DMS153 treated with DMSO at 0.1 percent for 48 hours (cell line): ENCODE measurements at regions not wholly inside any gene's neighbourhood (a gene's known extent, or its start where the extent isn't known, plus 50 kb on each side); places are given as distances from the start of the nearest gene placed in this dataset.
"Not testable (repeated sequence)": the region's sequence is repeated elsewhere in the genome, so short reads cannot be mapped to it uniquely, and the experiment has no call there.

Experiments
- DNase-seq: peaks from one replicate; lab custom pipeline; 2025; ENCODE audit not compliant: unreplicated experiment; lab: John Stamatoyannopoulos, UW

DNA sequence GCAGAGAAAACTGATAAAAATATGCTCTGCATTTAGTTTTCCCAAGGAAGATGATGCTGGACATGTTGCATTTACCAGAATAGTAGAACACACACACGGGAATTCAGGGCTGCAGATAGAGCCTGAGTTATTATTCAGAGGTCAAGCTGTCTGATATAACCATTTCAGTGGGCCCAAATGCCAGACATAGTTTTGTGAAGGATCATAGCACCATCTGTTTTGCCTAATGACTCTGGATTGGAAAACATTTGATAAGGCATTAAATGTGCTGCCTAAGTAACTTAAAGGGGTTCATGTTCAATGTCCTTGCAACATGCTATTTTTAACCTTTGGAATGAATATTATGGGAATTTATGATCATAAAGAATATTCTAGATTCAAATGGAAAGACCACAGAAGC, 666.2 kb downstream of the PRIM2 start:
- DNase-seq: not testable (repeated sequence)

DNA sequence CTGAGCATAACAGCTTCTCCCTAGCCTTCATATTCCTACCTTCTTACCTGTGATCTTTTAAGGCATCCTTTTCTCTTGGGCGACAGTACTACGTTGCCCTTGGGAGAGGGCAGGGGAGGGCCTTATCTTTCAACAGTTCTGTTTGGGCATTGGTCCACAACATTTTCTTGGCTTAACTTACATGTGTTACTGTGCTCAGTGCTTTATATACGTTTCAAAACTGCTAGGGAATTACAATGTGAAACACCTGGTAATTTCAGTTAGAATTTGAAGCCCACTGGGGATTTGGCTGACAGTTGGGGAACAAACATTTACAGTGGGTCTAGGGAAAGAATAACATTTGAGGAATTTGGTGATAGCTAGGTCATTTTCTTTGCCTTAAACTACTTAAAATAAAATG, 667.1 kb downstream of the PRIM2 start:
- not testable (repeated sequence) for DNase-seq

DNA sequence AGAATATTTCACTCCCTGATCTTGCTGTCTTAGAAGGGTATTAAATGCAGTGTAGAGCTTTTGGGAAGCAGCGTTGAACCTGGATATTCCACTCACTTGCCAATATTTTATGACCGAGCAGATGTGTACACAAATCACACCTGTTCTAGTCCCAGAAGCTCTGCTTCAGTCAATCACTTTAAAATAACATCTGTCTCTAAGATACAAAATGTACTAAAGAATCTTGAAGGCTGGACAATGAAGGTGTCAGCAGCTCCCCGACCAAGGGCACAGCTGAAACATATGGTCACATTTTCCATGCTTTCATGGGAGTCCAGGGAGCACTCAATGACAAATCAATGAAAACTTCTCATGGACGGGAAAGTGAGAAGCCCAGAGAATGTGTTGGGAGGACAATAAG, 668.3 kb downstream of the PRIM2 start:
- peak; percentile 25 for DNase-seq

DNA sequence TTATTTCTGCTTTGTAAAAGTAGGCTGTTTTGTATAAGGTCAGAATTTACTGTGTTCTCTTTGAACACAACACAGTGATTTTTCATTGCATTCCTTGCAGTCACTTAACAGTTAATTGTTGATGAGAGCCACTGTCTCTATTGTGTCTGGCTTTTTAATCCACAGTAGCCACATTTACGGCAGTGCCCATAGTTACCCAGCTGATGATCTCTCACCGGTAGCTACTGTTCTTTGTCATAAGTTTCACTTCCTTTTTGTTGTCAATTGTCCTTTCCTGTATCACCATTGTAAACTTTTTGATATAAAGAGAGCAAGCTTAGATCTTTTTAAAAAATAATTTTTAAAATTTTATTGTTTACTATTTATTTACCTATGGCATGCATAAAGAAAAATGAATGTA, 669.2 kb downstream of the PRIM2 start:
- DNase-seq: not testable (repeated sequence)

DNA sequence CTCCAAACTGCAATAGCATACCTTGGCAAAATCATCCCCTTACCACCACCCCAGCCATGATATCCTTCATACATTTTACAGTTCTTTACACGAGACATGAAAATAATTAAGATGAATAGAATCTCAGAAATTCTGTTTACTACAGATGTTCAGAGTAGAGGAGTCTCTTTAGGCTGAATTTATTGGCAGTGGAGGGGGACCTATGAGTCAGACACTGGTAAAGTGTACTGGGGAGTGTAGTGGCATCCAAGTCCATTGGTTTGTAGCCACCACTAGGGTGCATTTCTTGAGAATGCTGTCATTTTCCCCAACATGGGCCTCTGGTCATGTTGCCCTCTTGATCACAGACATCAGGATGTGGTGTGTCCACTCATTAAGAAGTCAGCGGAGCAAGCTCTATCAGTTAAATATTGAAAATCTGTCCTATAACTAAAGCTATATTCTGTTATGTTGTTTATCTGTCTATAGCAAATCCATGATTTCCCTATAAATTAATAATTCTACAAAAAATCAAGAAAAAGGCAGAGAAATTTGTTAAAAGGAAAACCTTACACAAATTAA, 672.2 kb downstream of the PRIM2 start:
- not testable (repeated sequence) for DNase-seq

DNA sequence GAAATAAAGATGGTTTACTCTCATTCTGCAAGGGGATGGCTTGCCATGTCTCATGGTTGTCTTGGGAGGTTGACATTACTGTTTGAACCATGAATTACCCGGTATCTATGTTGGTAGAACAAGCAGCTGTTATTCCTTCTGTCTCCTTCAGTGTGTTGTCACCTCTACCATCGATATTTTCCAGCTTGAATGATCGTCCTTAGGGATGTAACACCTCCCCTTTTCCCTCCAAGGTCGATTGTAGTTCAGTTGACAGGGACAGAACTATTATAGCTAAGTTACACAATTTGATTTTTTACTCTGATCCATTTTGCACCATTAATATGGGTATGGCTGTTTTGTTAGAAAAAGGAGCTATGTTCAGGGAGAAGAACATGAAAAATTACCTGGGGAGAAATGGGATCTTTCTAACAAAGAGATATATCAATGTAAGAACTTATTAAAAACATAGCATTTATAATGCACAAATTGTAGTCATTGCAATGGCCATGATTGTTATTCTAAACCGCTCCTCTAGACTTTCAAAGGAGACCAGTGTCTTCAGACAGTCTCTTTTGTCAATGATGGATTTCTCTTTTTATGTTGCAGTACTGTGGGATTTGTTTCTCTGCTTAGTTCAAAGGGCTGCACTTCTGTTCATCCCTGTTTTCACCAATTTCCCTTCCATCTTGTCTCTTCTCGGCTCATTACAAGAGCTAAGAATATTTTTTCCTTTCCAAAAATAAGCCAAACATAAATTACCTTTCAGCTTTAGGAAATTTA, 681.6 kb downstream of the PRIM2 start:
- not testable (repeated sequence) for DNase-seq

DNA sequence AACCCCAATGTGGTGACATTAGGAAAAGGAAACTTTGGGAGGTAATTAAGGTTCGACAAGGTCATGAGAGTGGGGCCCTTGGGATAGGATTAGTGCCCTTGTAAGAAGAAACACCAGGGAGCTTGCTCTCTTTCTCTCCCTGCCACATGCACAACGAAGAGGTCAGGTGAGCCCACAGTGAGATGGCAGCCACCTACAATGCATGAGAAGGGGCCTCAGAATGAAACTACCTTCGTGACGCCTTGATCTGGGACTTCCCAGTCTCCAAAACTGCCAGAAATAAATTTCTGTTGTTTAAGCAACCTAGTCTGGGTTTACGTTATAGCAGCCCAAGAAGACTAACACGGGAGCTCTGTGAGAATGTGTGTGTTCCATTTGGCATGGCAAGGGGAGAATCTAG, 682.8 kb downstream of the PRIM2 start:
- DNase-seq: not testable (repeated sequence)

DNA sequence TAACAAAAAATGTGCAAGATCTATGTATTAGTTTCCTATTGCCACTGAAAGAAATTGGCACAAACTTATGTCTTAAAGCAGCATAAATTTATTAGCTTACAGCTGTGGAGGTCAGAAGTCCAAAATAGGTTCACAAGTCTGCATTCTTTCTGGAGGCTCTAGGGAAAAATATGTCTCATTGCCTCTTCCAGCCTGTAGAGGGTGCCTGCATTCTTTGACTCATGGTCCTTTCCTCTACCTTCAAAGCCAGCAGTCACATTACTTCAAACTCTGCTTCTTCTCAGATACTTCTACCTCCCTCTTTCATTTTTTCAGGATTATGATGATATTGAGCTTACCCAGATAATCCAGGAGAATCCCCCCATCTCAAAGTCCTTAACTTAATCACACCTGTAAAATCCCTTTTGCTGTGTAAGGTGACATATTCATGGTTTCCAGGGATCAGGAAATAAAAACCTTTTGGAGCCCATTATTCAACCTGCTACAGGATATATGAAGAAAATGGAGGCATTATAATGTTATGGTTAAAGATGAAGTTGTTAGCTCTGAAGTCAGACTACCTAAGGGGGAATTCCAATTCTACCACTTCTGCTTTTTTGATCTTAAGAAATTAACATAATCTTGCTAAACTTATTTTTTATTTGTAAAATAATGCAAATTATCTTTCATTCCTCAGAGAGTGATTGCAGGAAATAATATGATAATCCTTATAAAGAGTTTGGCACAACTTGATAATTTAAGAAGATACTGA, 686.2 kb downstream of the PRIM2 start:
- DNase-seq: not testable (repeated sequence)

DNA sequence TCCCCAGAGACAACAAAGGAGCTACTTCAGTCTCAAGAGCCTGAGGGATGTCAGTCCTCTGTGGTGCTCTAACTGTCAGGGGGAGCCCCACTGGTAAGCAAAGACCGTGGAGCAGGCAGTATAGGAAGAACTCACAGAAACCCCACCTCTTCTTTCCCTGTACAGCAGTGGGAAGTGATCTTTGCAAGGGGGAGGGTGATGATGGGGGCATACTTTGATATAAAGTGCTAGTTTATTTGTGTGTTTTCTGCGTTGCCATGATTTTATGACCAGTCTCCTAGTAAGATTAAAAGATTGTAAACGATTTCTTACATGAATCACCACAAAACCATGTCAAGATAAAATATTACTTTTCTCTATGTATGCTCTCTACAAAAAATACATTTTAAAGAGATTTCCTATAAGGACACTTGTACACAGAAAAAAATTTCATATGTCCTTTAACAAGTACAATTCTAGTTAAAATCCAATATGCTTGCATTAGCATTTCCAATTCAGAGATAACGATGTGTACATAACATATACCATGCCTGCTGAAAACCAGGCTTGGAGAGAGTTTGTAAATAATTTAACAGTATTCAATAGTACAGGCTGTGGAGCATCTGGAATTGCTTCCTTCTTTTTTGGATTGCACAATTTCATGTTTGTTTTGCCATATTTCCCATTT, 690.0 kb downstream of the PRIM2 start:
- not testable (repeated sequence) for DNase-seq

DNA sequence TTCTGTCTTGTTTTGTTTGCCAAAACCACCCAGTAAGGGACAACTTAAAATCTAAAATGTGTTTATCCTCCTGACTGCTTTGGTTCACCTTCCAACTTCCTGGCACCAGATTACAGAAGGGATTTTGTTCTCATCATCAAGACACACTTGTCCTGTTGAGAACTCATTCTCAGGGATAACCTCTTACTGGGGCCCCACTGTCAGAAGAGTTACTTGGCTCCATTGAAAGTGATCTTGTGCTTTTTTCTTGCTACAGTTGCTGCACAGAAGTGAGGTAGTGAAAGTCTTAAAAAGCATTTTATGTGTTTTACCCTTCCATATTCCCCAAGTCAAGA, 690.5 kb downstream of the PRIM2 start:
- not testable (repeated sequence) for DNase-seq

DNA sequence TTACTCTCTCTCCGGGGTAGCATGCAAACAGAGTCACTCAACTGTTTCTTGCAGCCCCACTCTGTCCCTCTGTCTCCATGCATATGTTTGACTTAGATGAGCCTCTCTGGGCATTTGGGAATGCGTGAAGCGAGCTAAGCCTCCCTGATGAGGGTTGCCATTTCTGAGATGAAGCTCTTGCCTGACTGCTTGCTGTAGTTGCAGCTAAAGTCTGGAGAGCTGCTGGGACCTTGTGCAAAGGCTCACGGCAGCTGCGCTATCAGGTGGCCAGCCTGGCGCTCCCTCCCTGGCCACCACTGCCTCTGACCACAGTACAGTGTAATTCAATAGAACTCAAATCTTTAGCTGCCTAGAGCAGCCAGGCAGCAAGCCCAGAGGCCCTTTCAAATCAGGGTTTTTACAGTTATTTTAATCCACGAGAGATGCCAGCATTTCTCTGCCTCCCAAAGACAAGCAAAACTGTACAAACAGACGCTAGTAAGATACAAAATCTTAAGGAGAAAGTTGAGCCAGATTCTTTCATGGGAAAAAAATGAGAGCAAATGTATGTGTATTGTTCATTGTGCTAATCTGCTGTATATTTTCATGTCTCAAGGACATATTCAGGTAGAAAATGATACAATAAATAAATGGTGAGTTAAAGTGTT, 694.6 kb downstream of the PRIM2 start:
- not testable (repeated sequence) for DNase-seq

DNA sequence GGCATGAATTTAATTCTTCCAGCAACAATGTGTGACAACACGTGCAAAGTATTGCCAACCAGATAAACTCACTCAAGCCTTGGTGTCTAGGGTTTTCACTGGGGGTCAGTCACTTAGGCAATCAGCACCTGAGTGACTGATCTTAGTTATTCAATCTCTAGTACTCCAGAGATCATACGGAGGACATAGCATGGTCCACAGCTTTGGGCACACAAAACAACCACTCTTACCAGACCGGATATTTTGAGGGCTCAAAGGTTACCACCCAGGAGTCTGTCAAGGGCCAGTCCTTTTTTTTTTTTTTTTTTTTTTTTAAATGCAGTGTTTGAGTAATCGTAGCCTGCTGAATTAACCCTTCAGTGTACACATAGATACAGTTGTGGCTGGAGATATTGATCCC, 699.2 kb downstream of the PRIM2 start:
- not testable (repeated sequence) for DNase-seq

DNA sequence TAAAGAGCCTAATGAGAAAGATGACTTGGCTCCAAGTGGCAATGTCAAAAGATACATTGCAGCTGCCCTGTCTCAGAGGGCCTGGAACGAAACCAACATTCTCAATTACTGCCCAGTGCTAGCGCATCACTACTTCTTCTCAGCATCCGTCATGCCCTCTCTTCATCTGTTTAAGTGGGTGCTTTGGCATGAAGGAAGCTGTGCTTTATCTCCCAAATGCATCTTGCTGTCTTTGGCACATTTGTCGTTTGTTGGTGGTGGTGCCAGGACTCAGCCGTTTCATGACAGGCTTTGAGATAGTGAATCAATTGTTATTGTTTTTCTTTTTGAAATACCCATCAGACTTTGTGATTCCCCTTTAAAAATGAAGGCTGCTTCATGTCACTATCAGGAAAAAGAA, 710.8 kb downstream of the PRIM2 start:
- DNase-seq: not testable (repeated sequence)

DNA sequence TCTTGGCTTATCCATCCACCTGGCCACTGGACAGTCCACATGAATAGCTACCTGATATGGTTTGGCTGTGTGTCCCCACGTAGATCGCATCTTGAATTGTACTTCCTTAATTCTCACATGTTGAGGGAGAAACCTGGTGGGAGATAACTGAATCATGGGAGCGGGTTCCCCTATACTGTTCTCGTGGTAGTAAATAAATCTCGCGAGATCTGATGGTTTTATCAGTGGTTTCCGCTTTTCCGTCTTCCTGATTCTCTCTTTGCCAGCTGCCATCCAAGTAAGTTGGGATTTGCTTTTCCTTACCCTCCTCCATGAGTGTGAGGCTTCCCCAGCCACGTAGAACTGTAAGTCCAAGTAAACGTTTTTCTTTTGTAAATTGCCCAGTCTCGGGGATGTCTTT, 720.8 kb downstream of the PRIM2 start:
- DNase-seq: not testable (repeated sequence)

DNA sequence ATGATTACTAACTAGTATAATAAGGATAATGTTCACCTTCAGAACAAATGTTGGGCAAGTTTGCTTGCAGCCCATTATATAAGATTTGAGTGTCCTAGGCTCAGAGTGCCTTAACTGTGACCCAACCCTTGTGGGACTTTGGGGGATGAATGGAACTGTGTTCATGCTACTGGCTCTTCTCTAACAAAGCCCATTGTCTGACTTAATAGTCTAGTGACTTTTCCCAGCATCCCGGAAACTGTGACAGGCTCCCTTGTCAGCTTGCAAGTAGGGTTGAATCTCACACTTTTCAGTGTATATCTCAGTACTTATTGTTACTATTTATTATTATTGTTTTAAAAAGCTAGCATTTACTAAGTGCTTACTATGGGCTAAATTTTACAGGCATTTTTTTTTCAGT, 729.2 kb downstream of the PRIM2 start:
- DNase-seq: not testable (repeated sequence)

DNA sequence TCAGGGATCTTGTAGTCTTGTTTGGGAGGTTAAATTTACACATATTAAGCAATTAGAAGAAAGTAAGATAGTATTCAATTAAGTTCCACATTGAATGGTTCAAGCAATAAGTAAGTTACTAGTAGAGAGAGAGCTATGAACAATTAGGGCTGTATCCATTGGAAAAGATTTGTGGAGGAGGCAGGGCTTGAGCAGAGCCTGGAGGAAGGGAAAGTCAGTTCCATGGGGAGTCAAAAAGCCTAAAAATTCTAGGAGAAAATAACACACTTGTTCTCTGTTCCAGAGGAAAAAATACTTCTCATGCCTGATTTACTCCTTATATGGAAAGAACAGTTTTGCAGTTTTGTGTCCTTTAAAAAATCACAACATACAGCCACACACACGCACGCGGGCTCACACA, 730.0 kb downstream of the PRIM2 start:
- not testable (repeated sequence) for DNase-seq

DNA sequence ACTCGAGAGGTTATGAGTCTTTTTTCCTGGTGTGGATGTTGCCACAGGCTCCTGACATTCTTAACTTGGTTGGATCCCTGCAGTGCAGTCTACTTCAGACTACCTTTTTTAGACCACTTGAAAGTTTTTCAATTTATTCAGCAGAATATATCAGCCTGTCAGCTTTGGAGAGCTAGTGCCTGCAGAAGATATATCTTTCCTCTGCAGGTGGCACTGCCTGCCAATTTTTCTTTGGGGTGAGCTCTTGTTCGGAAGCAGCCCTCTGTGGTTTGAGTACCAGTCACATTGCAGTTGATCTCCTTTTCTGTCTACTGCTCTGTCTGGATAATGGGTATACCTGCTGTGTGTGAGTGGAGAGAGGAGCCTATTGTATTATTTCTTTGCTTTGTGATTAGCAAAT, 730.4 kb downstream of the PRIM2 start:
- not testable (repeated sequence) for DNase-seq

DNA sequence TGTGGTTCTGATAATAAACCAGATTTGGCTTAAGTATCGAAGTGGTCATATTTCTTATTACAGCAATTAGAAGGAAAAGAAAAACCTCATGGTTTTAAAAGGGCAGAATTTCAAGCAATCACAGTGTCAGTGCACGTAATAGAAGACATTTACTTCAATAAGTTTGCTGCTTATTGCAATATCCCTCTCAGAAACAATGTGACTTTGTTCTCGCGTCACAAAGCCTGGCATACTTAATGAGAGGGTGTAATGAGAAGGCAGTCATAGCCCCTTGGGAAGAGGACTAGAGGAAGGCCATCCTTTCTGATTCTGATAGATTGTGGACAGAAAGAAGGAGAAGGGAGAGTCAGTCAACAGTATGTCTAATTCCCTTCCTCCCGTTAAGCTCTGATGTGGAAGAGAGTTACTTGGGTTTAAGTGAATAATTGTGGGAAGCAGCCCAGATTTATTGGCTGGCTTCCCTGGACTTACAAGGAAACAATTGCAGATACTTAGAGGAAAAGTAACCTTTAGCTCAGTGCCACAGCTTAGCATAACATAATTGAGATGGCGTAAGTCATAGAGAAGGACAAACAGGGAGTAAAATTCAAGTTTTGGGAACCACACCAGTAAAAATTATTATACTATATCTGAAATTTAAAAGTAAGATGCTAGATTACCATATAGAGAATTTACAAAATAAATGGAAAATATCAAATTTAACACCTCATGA, 738.2 kb downstream of the PRIM2 start:
- not testable (repeated sequence) for DNase-seq

DNA sequence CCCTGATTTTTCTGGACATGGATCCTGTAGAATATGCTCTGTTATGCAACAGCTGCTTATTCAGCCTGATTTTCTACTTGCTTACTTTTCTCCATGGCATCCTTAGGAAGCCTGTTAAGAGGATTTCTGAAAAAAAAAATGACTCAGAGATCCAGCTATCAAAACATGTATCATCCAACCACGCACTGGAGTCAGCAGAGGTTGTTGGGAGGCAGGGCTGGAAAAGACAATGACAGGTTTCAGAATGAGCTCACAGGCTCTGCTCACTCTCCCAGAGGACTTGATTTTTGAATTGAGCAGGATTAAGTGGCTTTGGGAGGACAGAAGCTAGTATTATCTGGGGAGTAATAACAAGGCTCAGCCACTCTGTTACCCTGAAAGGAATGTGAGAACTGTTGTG, 742.3 kb downstream of the PRIM2 start:
- DNase-seq: not testable (repeated sequence)

DNA sequence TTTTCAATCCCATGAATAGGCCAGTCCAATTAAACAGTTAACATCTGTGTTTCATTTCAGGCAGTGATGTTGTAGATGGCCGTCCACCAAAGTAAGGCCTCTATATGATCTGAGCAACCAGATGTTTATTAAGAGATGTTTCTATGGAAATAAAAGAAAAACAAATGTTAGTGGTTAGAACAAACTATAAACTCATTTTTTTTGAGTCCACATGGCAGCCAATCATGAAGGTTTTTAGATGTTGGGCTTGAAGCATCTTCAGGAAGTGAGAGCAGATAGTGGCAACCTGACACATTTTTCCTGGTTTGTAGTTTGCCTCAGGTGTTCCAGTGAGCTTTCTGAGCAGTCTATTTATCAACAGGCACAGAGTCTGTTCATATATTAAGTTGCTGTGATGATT, 746.1 kb downstream of the PRIM2 start:
- not testable (repeated sequence) for DNase-seq
